ENCODE measurements at regions not wholly inside any gene's neighbourhood (a gene's known extent, or its start where the extent isn't known, plus 50 kb on each side); places are given as distances from the start of the nearest gene placed in this dataset.

DNA sequence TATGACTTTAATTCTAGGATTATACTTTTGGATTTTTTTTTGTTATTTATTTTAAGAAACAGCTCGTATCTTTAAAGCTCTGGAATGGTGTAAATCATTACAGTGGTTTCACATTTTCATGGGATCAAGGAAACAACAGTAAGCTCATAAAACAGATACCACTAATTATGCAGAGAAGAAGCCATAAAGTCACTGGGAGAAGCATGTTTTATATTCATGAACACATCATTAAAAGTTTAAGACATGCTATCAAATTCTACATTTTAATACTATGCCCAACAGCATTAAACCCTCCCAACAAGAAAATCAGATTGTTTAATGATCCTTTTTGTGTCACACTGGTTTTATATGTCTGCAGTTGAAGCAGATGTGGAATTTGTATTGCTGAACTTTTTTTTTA, 149.9 kb downstream of the FBXO8 start:
- DNase-seq (ENCODE audit: low read depth) = no peak
- TF ChIP-seq, protein P1, sequence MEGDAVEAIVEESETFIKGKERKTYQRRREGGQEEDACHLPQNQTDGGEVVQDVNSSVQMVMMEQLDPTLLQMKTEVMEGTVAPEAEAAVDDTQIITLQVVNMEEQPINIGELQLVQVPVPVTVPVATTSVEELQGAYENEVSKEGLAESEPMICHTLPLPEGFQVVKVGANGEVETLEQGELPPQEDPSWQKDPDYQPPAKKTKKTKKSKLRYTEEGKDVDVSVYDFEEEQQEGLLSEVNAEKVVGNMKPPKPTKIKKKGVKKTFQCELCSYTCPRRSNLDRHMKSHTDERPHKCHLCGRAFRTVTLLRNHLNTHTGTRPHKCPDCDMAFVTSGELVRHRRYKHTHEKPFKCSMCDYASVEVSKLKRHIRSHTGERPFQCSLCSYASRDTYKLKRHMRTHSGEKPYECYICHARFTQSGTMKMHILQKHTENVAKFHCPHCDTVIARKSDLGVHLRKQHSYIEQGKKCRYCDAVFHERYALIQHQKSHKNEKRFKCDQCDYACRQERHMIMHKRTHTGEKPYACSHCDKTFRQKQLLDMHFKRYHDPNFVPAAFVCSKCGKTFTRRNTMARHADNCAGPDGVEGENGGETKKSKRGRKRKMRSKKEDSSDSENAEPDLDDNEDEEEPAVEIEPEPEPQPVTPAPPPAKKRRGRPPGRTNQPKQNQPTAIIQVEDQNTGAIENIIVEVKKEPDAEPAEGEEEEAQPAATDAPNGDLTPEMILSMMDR (conservative IDR thresholded peaks at IDR 0.05; ENCODE audit: control insufficient read depth, insufficient read depth, low read depth, low read length) = no peak
- no peak overlapping the region for H3K4me3 ChIP-seq (ENCODE audit: control insufficient read depth, low read depth, low read length)

DNA sequence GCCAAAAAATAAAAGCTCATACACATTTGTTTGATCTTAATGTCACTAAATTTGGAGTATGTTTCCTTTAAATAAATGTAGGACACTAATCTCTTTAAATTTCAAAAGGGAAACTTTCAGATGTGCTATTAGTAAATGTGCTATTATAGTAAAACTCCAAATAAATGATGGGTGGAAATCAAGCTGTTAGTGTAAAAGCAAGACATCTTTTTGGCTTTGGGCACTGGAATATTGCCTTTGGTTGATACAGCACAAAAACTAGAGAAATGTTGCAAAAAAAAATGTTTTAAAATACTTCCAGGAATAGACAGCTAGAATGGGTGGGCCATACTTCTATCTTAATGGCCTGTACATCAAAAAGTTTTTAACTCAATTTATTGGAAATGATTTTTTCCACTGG, 151.6 kb downstream of the FBXO8 start:
- TF ChIP-seq, protein P1 (conservative IDR thresholded peaks at IDR 0.05; ENCODE audit: control insufficient read depth, insufficient read depth, low read depth, low read length) = no peak
- no peak overlapping the region for H3K4me3 ChIP-seq (ENCODE audit: control insufficient read depth, low read depth, low read length)
- DNase-seq (ENCODE audit: low read depth) = no peak

DNA sequence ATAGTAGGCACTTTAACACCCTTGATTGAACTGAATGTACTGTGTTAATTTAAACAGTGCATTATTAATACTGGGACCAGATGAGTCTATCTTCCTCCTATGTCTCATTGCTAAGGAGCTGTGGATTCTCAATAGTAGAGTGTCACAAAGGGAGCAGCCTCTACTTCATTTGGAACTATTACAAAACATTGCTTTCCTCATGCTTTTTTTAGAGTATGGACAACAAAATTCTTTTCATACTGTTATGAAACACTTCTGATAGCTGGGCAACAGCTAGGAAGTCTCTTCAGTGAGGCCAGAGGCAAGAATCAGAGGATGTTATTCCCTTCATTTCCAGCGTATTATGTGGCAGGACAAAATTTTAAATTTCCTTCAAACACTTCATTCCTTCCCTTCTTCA, 160.8 kb downstream of the FBXO8 start:
- no peak overlapping the region for H3K4me3 ChIP-seq (ENCODE audit: control insufficient read depth, low read depth, low read length)
- TF ChIP-seq, protein P1 (conservative IDR thresholded peaks at IDR 0.05; ENCODE audit: control insufficient read depth, insufficient read depth, low read depth, low read length) = no peak
- peak; percentile 25 for DNase-seq (ENCODE audit: low read depth)

DNA sequence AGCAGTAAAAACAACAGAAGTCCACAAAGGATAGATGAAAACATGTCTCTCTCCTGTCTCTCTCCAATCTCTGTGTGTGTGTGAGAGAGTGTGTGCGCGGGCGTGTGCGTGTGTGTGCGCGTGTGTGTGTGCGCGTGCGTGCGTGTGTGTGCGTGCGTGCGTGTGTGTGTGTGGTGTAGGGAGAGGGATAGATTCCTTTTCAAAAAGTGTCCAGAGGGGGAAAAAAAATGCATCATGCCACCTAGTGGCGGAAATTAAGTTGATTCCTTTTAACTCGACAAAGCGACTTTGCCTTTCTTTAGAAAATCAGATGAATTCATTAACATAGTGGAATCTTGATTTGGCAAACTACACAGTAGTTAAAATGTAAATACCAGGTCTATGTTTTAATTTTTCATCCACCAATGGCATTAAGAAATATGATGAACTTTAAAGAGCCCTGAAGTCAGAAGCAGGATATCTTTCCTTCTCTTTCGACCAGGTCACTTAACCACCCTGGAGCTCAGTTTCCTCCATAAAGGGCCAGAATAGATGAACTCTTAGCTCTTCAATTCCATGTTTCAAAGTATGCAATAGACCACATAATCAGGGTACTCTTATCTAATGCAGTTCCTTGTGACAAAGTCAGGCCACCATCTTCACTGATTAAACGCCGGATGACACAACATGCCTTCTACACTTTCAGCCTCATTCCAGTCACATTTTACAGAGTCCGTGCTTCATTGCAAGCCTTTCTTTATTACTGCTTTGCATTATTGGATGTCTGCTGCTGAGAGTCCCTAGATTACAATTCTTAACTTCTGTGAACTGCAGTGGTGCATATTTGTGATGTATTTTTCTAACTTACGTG, 162.8 kb downstream of the FBXO8 start:
- DNase-seq (ENCODE audit: low read depth) = peak; percentile 83
- TF ChIP-seq, protein P1 (conservative IDR thresholded peaks at IDR 0.05; ENCODE audit: control insufficient read depth, insufficient read depth, low read depth, low read length) = peak; percentile 53
- H3K4me3 ChIP-seq (ENCODE audit: control insufficient read depth, low read depth, low read length) = peak overlapping the region; percentile 52

DNA sequence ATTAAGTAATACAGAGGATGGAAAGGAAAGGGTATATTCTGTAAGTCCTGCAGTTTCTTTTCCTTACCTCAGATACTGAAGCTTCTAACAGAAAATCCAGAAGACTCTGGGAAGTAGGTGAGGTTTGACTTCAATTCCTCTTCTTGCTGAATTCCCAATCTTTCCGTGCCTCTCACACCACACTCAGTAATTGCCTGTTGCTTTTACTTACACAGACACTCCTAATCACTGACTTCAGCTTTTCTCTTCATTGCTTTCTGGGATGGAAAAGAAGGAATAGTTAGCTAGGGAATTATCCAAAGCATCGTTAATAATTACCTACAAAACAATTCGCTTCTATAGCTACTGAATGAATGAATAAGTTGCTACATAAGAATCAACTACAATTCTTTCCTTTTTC, 163.6 kb downstream of the FBXO8 start:
- peak; percentile 19 for DNase-seq (ENCODE audit: low read depth)
- peak overlapping the region; percentile 14 for H3K4me3 ChIP-seq (ENCODE audit: control insufficient read depth, low read depth, low read length)
- TF ChIP-seq, protein P1 (conservative IDR thresholded peaks at IDR 0.05; ENCODE audit: control insufficient read depth, insufficient read depth, low read depth, low read length) = no peak

DNA sequence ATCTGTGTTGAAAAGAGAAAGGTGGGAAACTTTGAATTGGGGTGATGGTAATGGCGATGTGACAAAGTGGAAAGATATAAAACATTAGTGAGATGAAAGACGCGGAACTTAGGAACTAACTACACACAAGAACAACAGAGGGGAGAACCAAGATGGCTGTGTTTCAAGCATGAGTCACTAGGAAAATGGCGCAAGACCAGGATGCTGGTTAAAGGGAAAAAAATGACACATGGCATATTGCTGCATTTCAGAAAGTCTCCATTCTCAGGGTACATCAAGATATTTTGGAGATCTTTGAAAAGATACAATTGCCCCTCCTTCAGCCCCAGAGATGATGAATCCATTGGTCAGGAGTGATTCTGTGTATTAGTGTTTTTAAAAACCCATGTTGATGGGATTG, 164.4 kb downstream of the FBXO8 start:
- DNase-seq (ENCODE audit: low read depth) = peak; percentile 93
- H3K4me3 ChIP-seq (ENCODE audit: control insufficient read depth, low read depth, low read length) = no peak overlapping the region
- TF ChIP-seq, protein P1 (conservative IDR thresholded peaks at IDR 0.05; ENCODE audit: control insufficient read depth, insufficient read depth, low read depth, low read length) = no peak
